Activated CD4-positive, CD25-positive, alpha-beta regulatory T cell treated with anti-CD3 and anti-CD28 coated beads, Interleukin-2, amount 50 U/mL, for 16 hours (primary cell): ENCODE measurements at regions not wholly inside any gene's neighbourhood (a gene's known extent, or its start where the extent isn't known, plus 50 kb on each side); places are given as distances from the start of the nearest gene placed in this dataset.

Experiments used
- DNase-seq: peaks from one replicate; pipeline ENCODE4 v3.0.0-alpha.2; 2020; ENCODE audit warnings: low read depth, low spot score

DNA sequence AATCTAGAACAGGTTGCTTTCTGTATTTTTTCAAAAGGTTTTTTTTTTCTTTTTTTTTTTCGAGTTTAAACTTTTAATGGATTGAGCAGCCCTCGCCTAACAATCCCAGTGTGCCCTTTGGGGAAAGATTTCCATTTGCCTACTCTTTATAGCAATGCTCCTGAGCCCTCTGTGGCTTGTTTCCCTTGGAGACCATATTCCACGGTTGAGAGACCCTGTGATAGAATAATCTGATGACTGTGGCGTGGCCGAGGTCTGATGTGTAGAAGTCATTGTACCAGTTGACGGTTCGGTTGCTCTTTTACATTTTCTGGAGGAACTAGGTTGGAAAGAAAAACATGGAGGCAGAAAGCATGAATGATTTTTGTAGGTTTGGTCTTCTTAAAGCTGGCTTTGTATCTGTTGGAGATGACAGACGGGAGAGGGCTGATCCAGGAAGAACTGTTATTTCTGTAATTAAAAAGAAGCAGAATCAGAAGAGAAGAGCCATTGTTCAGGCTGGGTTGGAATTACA, 305.7 kb upstream of the NRIP1 start:
- DNase-seq = no peak

DNA sequence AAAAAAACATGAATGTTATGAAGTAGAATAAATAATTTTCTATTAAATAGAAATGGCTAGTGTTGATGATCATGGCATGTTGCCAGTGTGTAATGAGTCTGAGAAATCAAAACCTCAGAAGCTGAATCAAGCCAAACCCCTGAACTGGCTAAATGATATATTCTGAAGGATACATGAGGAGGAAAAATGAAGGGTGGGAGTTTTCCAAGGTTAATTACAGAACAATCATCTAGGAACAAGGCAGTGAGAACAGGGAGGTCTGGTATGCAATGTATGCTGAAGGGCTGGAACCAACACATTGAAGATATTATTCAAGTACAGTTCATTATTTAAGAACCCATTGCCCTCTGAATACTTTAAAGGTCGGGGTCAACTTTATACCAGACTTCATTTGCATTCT, 309.1 kb upstream of the NRIP1 start:
- no peak for DNase-seq

DNA sequence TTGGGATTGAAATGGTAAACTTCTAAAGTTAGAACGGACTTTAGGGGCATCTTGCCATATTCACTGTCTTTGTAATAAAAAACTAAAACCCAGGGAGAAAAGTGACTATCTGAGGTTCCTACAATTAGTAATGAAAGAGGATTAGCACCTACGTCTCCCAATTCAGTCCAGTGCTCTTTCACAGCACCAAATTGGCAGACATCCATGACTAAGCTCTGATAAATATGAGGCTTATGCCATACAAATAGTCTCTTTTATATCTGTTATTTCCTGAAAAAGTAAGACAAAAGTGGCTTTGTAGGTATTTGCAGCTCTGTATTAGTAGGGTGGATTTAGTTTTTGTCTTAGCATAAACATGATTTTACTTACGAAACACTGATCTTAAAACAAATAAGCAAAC, 315.0 kb upstream of the NRIP1 start:
- DNase-seq = no peak

DNA sequence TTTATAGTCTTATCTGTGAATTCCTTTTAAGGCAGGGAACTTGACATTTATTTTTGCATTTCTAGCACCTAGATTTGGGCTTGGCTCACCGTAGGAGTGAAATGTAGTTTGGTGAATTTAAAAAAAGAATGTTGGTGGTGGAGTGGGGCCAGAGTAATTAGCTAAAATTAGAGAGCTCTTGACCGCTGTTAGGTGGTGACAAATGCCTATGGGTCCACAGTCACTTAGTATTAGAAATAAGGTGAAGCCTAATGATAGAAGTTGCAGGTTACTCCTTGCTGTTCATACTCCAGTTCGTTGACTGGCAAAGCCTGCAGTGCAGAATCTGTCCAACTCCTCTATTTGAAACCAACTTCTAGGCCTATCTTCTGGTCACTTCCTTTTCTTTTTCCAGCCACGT, 318.8 kb upstream of the NRIP1 start:
- no peak for DNase-seq

DNA sequence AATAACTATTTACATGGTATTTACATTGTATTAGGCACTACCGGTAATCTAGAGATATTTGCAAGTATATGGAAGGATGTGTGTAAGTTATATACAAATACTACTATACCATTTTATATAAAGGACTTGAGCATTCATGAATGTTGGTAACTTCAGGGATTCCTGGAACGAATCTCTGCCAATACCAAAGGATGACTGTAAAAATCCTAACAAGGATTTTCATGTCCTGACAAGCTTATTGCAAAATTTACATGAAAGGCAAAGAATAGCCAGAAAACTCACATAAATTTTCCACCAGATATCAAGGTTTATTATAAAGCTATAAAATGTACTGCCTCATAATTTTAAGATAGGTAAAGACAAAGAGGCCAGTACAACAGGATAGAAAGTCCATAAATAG, 325.2 kb upstream of the NRIP1 start:
- DNase-seq = no peak

DNA sequence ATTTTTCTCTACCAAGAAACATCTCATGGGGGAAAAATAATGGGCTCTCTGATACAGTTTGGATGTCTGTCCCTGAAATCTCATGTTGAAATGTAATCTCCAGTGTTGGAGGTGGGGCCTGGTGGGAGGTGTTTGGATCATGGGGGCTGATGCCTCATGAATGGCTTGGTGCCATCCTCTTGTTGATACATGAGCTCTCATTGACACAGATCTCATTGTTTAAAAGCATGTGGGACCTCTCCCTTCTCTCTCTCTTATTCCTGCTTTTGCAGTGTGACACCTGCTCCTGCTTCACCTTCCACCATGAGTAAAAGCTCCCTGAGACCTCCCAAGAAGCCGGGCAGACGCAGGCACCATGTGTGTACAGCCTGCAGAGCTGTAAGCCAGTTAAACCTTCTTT, 332.5 kb upstream of the NRIP1 start:
- DNase-seq = no peak

DNA sequence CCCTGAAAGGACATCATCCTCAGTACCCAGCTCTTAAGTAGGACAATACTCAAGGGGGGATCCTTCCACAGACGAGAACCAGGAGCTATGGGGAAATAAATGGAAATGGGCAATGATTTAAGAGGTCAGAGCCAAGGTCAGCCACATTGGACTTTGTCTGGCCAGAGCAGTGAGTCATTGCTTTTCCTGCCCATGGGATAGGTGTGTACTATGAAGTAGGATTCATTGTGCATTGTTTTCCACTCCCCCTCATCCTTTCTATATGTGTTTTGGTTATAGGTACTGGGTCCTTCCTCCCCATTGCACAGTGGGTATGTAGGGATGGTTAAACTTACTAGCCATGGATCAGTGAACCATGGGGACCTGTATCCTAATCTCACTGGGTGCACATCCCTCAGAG, 328.9 kb upstream of the USP25 start:
- no peak for DNase-seq

DNA sequence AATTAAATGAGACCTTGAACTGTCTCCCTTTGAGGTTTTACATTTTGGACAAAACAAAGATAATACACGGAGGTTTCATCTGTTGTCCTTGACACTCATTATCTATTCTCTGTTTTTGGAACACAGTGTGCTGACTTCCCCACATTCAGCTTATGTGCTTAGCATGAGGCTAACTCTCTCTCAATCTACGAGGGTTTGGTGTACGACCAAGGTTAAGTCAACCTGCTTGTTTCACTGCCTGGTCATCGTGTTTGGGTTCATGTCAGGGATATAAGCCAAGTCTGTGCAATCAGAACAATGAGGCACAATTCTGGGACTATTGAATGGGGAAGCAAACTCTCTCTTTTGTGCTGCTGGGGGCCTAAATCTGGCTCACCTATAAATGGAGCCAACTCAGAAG, 328.5 kb upstream of the USP25 start:
- no peak for DNase-seq

DNA sequence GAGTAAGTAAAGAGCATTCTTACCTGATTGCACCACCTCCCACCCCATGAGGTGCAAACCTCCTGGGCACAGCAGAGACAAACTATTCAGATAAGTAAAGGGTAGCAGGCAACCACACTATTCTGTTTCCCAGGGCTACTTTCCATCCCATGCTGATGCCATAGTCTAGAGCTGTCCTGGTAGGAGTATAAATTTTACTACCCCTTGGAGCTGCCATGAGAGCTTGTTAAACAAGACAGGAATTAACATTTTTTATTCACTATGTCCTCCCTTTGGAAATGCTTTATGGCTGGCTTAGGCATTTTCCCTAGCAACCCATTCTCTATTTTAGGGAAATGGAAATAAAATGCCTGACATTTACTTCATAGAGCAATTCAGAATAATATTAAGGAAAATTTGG, 324.6 kb upstream of the USP25 start:
- no peak for DNase-seq

DNA sequence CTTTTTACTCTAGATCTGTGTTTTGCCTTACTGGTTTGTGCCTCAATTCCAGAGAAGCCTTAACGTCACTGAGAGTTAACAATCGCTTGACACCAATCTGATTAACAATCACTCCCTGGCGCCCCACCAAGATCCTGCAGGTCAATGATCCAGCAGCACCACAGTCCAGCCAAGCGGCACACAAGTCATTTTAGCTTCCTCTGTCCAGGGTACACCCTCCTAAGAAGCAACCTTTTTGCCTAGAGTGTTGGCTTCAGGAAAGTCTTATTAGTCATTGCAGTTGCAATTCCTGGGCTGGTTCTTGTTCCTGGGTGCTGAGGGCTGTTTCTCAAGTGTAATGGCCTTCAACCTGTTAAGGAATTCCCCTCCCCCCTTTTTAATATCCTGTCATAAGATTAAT, 323.0 kb upstream of the USP25 start:
- no peak for DNase-seq

DNA sequence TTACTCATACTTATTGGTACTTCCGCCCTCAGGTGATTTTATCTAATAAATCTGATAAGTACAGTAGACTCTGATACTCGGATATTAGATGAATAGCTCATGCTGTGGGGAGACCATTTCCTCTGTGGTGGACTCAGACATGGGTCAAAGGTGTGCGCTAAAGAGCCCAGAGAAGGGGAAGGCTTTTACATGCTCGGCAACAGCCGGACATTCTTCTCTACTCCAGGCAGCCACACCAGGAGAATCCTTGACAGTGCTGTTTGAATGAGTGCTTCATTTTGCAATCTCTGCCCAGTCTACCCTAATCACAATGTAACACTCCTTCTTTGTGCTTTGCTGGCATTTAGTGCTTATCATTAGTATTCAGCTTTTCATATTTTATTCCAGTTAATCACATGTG, 322.2 kb upstream of the USP25 start:
- DNase-seq = no peak

DNA sequence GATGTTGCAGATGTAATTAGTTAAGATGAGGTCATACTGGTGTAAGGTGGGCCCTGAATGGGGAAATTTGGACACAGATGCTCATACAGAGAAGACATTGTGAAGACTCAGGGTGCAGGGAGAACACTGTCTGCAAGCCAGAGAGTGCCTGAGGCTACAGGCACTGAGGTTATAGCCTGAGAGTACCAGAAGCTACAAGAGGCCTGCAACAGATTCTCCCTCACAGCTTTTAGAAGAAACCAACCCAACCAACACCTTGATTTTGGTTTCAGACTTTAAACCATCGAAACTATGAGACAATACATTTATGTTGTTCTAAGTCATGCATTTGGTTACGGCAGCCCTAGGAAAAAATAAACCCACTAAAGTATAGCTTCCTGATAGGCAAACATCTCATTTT, 321.7 kb upstream of the USP25 start:
- no peak for DNase-seq

DNA sequence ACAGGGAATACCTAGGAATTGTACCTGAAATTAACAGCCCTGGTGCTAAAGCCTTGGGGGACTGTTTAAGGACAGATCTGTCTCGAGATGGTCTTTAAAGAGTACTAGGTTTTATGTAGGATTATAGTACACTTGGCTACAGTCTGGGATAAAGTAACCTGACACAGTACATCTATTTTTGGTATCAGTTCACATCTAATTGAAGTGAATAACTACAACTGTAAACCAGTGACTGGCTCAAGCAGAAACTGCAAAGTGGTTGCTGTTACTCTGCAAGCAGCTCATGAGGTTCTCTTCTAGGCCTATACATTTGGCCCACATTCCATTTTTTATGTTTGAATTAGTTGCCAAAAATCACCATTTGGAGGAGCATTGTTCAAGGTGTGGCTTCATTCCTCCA, 320.8 kb upstream of the USP25 start:
- no peak for DNase-seq

DNA sequence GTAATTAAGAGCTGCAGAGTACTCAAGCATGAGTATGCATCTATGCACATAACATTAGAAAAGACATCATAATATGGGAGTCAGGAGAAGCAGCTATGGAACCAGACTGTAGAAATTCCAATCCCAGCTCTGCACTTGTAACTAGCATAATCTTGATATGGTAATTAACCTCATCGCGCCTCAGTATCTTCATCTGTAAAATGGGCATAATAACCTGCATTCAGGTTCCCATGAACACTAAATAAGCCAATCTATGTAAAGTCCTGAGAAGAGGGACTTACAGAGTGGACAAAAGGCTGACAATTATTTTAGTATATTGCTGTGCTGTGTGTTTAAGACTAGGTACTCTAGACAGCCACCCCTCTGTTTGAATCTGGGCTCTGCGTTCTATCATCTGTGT, 318.9 kb upstream of the USP25 start:
- DNase-seq = no peak

DNA sequence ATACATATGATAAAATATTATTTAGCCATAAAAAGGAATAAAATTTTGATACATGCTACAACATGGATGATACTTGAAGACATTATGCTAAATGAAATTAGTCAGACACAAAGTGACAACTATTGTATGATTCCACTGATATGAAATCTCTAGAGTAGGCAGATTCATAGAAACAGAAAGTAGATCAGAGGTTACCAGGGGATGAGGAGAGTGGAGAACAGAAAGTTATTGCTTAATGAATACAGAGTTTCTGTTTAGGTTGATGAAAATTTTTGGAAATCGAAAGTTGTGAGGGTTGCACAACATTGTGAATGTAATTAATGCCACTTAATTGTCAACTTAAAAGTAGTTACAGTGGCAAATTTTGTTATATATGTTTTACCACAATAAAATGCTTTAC, 315.7 kb upstream of the USP25 start:
- DNase-seq = no peak

DNA sequence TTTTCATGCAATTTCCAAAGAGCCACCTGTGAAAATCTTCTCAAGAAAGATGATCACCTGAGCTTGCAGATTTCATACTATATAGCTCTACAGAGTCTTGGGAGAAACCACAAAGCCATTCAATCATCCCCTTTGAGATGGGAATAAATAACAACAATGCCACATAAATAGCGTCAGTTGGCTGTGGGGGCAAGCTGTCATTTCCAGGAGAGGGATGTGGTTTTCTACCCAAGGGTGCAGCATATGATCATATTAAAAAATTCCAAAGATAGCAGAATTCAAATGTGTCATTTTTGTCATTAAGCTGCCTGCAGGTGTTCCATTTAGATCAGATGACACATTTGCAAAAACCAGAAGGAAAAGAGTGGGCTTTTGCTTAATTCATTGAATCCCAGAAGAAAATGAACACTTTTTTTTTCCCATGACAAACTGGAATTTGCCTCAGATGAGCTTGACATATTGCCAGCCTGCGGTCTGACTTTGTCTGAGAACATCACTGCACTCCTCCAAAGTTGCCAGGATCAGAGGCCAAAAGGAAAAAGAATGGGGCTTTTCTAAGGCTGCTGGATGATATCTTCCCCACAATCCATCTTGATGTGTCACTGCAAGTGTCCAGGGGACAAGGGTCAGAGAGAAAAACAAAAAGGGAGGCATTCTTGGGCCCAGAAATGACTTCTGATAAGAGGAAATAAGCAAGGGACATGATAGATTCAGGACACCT, 314.1 kb upstream of the USP25 start:
- DNase-seq = no peak

DNA sequence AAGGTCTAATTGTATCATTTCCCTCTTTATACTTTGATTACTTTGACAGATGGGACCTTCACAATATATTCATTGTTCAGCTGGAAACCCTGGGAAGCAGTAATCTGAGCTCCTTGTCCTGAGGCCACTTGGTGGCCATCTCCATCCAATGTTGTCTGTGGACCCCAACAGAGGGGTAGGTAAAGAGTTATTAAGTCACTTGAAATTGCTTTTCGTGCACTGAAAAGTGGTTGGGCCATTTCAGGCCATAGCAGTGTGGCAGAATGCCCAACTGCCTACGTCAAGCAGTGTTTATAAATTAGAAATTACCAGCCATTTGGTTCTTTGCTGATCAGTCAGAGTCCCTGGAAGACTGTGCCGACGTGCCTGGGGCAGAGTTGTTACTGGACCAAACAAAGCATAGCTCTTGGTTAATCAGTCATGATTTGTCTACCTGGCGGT, 308.3 kb upstream of the USP25 start:
- no peak for DNase-seq

DNA sequence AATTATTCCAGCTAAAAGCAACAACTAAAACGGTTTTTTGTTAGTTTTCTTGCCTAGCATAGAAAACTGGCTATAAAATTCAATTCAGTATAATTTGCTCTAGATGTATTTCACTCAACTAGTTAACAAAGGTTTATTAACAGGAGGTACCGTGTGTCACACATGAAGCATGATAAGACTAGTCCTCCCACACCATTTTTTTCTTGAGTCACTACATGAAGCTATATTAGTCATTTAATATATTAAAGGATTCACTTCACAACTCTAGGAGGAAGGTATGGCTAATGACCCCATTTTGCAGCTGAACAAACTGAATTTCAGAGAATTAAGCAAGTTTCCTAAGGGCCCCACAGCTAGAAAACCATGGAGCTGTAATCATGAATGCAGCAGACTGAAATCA, 307.8 kb upstream of the USP25 start:
- DNase-seq = no peak

DNA sequence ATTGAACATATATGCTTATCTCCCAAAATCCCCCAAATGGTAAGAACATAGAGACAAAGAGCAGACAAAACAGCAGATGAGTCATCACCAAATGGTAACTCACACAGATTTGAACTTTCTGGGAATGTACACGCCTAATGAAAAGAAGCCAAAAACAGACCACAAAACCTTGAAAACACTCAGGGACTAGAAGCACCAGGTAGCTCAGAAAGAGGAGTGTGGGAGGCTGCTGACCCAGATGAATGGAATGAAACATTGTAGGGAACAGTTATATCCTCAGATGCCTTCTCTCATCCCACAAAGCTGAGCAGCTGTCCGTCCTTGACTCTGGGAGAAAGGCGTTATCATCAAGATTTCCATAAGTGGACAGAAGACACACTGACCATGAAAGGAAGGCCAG, 307.0 kb upstream of the USP25 start:
- DNase-seq = no peak

DNA sequence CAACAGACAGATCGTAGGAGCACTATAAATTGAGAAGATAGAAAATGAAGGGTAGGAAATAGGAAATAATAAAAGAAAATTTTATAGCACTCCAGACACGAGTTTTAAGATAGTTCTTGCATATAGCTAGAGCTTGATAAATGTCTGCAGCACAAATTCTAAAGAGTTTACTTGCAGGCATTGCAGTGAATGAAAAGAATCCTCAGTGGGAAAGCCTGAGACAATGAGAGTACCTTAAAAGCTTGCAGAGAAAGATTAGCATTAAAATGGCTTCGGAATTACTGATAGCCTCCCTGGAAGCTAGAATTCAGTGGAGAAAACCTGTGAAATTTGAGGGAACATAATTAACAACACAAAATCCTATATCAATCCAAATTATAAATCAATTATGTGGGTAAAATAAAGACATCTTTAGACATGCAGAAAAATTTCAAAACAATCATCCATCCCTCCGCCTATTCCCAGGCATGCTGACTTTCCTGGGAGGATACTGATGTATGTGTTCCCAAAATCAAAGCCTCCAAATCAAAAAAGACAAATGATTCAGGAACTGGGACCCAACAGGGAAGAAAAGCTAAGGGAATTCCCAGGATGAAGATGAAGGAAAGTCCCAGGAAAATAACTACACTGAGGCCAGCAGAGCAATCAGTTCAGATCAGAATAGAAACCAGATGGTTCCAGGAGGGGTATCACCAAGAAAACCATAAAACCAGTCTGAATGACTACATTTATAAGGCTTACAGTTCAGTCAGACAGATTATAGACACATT, 305.9 kb upstream of the USP25 start:
- no peak for DNase-seq

DNA sequence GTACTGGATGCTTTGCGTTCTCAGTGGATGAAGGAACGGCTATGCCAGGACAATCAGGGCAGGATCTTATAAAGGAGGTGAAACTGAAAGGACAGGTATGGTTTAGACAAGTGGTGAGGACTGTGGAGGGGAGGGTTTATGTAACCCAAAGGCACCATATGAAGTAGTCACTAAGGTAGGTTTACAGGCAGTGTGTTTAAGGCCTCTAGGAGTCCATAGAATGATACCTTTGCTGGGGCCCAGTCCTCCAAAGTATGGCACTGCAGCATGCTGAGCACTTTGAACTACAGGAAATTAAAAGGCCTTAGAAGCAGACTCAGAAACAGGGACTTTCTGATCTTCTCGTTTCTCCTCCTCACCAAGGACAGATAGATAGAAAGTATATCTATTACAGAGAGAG, 304.7 kb upstream of the USP25 start:
- DNase-seq = no peak

DNA sequence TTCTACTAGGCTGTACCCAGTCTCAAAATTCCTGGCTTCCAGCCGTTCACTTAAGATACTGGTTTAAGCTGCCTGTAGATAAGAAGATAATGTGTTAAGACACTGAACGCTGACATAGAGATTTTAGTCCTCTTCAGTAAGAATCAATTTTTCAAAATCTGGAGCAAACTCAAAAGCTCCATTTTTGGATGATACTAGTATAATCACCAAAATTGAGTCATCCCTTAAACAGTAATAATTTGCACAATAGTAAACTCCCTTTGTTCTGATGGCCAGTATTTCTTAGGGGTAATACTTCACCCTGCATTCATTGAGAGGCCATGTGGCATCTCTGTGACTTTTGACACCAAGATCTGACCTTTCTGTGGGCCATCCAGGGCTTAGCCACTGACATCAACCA, 299.8 kb upstream of the USP25 start:
- no peak for DNase-seq

DNA sequence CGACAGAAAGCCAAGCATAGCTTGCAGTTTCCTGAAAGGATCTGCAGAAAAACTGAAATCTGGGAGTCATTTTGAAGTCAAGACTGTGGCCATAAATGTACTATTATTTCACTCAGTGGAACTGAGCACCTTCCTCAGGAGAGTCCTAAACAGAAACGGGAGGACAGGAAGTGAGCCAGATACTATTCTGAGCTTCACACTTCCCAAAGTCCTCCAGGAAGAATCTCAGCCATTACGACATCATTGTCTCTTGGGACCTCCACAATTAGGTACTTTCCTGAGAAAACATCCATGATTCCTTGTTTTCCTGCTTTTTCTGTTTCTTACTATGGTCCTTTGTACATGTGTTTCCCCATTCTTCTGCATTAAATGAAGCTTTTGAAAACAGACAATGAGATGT, 299.2 kb upstream of the USP25 start:
- DNase-seq = no peak
